Right ventricle myocardium inferior (tissue), 1 donor: ENCODE measurements at regions not wholly inside any gene's neighbourhood (a gene's known extent, or its start where the extent isn't known, plus 50 kb on each side); places are given as distances from the start of the nearest gene placed in this dataset.
"Not testable (repeated sequence)": the region's sequence is repeated elsewhere in the genome, so short reads cannot be mapped to it uniquely, and the experiment has no call there.

Experiments
- ATAC-seq: fragments of 200-7000 bp; cut with Tn5 transposase; one replicate; pipeline ENCODE4 v1.9.1; 2020; ENCODE audit warnings: mild to moderate bottlenecking, moderate library complexity
- DNase-seq: peaks from one replicate; pipeline ENCODE4 v3.0.0; 2021; ENCODE audit errors: missing footprints
- intact Hi-C: fragments of 100-400 bp; cut with DNase I; formaldehyde crosslinking; loops from one replicate; pipeline ENCODE4 v1.11.0; 2022
- donor health status: DM: no; HTN: yes; CAD: no; lungs with severe emphysema.

- no peak for DNase-seq
- intact Hi-C loops = no loop called here
- ATAC-seq = no peak
Measured at GRCh38 chr3:75337226-75337900, 326.8 kb upstream of the FRG2C start.

DNA sequence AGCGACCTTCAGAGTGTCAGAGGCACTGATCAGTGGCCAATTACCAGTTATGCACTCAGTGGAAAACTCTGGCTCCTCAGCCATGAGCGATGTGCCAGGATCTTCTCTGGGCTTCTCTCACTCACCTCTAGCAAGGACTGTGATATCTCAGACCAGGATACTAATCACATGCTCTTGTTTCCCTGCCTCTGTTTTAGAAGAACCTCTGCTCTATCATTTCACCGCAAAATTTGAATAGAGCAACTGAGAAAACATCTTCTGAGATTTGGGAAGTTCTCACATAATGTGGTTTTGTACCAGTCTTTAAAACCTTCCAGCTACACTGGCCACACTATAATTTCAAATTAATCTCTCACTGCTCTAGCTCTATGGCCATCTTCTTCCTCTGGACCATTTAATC lies 325.8 kb upstream of the FRG2C start:
- no peak for DNase-seq
- ATAC-seq = no peak
- intact Hi-C loops = no loop called here

DNA sequence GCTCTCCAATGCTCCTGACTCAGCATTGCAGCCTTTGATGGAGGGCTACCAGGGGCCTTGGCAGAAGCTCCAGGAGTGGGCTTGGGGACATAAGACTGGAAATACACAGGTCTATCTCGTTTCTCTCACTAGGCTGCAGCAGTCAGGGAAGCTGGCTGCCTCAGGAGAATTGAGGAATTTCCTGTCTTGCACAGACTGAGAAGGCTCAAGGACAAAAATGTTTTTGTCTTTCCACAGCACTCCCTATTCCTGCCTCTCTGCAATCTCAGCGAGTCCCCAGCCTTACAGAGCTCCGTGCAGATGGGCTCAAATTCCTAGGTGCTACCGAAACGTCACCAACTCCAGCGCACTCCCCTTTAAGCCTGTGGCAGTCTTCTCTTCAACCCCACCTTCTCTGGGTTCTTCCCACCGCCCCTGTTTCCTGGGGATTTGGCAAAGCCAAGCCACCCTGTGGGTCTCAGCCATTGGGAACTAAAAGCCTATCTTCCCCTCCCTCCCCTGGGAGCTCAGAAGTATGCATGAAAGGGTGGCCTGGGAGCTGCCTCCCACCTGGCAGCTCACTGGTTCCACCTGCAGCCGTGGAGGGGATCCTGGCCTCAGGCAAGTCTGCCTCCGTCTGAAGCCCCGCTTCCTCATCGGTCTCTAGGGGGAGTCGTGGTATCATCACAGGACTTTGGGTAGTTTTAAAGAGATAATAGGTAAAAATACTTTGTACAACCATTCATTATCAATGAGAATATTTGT lies 322.6 kb upstream of the FRG2C start:
- intact Hi-C loops = no loop called here
- no peak for DNase-seq
- no peak for ATAC-seq

GRCh38 chr3:75342425-75342824 lies 321.7 kb upstream of the FRG2C start:
- intact Hi-C loops = no loop called here
- ATAC-seq = peak; percentile 20
- no peak for DNase-seq

DNA sequence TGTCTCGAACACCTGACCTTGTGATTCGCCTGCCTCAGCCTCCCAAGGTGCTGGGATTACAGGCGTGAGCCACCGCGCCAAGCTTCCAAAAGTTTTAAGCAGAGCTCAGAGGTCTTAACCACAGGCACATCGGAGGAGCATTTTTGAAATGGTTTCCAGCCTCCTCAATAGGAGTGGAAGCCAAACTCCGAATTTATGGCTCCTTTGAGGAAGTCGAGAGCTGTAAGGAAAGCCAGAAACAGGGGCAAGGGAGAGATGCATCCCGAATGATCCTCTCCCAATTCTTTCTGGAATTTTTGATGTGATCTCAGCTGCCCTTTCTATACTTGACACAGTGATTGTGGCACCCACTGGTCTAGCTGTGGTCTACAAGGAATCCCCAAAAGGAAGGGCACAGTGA lies 313.6 kb upstream of the FRG2C start:
- ATAC-seq, intact Hi-C loops, DNase-seq: not testable (repeated sequence)

DNA sequence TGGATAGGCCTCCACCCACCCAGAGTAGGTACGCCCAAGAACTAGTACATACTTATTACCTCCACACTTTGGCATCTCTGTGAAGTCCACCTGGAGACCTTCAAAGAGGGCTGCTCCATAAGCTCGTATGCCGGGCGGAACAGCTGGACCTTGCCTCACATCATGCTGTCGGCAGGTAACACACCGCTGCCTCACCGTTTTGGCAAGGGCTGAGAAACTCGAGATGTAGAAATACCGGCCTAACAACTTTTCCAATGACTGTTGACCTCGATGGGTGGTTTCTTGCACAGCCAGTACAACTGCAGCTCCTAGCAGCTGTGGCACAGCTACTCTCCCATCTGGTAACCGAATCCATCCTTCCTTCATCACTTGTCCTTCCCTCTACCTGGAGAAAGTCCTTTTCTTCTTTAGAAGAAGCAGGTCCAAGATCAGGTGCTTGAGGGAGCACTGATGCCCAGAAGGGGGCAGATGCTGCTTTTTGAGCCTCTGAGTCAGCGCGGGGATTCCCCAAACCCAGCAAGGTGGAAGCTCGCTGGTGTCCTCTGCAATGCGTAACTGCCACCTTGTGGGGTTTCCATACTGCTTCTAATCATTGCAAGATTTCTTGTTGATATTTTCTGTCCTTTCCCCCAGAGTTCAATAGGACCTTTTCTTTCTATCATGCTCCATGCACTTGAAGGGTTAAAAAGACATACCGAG lies 301.9 kb upstream of the FRG2C start:
- DNase-seq, intact Hi-C loops, ATAC-seq: not testable (repeated sequence)

DNA sequence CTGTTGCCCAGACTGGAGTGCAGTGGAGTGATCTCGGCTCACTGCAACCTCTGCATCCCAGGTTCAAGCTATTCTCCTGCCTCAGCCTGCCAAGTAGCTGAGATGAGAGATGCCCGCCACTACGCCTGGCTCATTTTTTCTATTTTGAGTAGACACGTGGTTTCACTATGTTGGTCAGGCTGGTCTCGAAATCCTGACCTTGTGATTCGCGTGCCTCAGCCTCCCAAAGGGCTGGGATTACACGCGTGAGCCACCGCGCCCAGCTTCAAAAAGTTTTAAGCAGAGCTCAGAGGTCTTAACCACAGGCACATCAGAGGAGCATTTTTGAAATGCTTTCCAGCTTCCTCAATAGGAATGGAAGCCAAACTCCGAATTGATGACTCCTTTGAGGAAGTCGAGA lies 291.2 kb upstream of the FRG2C start:
- ATAC-seq, intact Hi-C loops: not testable (repeated sequence)

GRCh38 chr3:75379840-75380239 lies 284.3 kb upstream of the FRG2C start:
- DNase-seq, intact Hi-C loops, ATAC-seq: not testable (repeated sequence)

More for the DNA sequence above, 291.2 kb upstream of the FRG2C start:
- not testable (repeated sequence) for DNase-seq

DNA sequence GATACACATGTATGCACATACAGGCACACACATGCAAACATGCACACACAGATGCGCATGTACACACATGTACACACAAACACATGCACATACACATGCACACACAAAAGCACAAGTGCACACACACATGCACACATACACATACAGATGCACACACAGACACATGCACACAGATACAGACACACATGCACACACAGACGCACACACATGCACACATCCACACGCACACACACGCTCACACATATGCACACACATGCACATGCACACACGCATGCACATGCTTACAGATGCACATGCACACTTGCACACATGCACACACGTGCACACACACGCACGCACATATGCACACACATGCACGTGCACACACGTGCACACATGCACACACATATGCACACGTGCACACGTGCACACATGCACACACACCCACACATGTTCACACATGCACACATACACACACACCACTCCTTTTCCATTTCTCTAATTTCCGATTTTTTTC lies 283.8 kb upstream of the FRG2C start:
- intact Hi-C loops = no loop called here
- no peak for ATAC-seq

DNA sequence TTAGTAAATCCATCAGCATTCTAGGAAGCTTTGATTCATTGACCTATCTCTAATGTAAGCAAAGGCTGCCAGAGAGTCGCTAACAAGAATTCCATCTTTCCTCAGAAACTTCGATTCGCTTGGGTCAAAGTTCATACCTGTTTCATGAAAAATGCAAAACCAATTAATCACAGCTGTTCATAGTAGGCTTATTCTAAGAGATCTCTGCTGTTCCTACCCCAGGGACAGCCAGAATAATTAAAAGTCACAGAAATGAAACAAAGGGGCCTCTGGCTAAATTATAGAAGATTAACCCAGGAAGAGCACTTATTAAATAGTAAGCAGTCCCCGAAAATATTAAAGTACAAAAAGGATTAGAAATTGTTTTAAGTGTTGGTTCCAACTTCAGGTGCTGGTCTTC lies 280.1 kb upstream of the FRG2C start:
- intact Hi-C loops, DNase-seq, ATAC-seq: not testable (repeated sequence)

More for the DNA sequence above, 283.8 kb upstream of the FRG2C start:
- DNase-seq = no peak

GRCh38 chr3:75388486-75389124 lies 275.5 kb upstream of the FRG2C start:
- ATAC-seq, intact Hi-C loops, DNase-seq: not testable (repeated sequence)

DNA sequence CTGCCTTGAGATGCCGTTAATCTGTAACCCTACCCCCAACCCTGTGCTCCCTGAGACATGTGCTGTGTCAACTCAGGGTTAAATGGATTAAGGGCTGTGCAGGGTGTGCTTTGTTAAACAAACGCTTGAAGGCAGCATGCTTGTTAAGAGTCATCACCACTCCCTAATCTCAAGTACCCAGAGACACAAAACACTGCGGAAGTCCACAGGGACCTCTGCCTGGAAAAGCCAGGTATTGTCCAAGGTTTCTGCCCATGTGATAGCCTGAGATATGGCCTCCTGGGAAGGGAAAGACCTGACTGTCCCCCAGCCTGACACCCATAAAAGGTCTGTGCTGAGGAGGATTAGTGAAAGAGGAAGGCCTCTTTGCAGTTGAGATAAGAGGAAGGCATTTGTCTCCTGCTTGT lies 270.8 kb upstream of the FRG2C start:
- ATAC-seq, intact Hi-C loops: not testable (repeated sequence)

DNA sequence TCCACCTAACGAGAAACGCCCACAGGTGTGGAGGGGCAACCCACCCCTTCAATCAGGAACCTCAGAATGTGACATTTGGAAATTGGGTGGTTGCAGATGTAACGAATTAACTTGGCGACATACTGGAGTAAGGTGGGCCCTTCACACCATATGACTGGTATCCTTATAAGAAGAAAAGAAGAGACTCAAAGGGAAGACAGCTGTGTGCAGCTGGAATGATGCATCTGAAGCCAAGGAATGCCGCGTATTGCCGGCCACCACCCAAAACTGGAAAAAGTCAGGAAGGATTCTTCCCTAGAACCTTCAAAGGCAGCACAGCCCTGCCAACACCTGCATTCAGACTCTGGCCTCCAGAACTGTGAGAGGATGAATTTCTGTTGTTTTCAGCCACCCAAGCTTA lies 270.0 kb upstream of the FRG2C start:
- ATAC-seq, DNase-seq, intact Hi-C loops: not testable (repeated sequence)

More for the DNA sequence above, 270.8 kb upstream of the FRG2C start:
- DNase-seq = not testable (repeated sequence)

DNA sequence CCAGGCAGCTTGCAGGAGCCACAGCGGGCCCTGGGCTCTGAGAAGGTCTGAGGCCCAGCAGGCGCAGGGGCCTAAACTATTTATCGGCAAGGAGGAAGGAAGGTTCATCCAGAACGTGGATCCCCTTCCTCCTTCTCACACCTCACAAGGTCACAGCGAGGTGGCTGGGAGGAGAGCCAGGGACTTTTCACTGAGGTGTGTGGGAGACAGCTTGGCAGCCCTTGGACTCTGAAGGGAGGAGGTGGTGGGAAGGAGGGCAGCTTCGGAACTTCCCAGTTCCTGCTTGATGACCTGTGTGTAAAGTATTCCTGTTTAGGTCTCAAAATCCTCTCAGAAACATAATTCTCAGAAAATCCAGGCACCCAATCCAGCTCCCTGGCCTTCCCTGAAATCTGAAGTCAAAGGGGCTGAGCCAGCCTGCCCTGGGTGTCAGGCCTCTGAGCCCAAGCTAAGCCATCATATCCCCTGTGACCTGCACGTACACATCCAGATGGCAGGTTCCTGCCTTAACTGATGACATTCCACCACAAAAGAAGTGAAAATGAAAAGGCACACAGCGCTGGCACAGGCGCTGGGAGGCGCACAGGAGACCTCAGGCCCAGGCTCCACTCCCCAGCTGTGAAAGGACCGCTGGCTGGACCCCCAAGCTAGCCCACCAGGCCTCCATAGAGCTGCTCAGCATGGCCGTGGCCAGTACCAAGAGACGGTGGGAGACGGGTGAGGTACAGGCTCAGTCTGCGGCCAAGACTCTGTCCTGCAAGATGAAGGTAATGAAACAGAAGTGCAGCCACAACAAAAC lies 269.4 kb upstream of the FRG2C start:
- DNase-seq, ATAC-seq, intact Hi-C loops: not testable (repeated sequence)

DNA sequence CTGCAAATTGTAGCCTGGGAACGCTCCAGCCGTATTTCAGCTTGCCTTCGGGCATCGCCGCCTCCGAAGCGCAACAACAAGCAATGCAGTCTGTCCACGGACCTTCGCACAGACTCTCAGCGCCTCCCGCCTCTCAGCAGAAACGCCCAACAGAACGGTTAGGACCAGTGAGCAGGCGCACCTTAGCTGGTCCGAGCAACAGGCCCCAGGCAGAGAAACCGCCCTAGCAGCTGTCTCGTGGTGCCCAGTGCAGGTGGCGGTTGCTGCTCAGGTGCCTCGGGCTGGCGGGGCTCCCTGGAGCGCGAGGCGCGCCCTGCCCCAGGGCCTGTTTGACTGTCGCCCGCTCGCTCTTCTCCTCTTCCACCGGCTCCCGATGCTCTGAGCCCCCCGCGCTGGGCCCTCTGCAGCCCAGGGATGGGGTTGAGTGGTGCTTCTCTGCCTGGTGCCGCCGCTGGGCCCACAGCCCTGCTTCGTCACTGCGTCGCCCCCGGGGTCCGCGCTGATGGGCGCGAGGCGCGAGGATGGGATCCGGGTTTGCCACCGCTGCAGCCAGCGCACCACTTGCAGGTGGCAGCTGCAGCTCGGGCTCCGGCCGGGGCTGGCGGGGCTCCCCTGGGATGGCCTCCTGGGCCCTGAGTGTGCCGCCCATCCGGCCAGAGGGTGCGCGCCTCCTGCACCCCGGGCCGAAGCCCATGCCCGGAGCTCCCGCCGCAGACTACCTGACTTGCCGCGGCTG lies 268.4 kb upstream of the FRG2C start:
- intact Hi-C loops = no loop called here
- DNase-seq = no peak
- no peak for ATAC-seq

DNA sequence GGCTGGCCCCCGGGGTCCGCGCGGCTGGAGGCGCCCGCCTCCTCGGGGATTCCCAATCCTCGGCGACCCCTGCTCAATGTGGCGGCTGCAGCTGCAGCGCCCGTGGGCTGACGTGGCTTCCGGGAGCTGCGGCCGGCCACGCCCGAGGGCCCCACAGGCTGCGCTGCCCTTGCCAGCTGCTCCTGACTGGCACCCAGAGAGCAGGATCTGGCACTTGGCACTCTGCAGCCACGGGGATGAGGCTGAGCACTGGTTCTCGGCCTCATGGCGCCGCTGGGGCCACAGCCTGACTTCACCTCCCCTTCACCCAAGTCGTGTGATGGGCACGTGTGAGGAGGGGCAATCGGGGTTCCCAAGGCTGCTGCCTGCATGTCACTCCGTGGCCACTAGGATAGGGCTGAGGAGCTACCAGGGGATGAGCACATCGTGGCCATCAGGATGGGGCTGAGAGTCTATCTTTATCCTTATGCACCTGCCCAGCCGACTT lies 267.8 kb upstream of the FRG2C start:
- intact Hi-C loops = no loop called here
- DNase-seq (no peak), ATAC-seq (no peak)

- not testable (repeated sequence) for ATAC-seq
Measured at GRCh38 chr3:75397486-75397885, 266.6 kb upstream of the FRG2C start.

More at GRCh38 chr3:75397486-75397885, 266.6 kb upstream of the FRG2C start:
- intact Hi-C loops, DNase-seq: not testable (repeated sequence)
